Kidney (tissue), 13 donors: ENCODE measurements at regions not wholly inside any gene's neighbourhood (a gene's known extent, or its start where the extent isn't known, plus 50 kb on each side); places are given as distances from the start of the nearest gene placed in this dataset.

Experiments
- DNase-seq, 5 donors: peaks; one replicate each; pipeline ENCODE4 v3.0.0-alpha.2; 2013 to 2020
- FAIRE-seq: peaks from 2 replicates; lab custom pipeline; 2012; peaks lifted over from hg19 to GRCh38; lab: Jason Lieb, UNC
- H3K27ac ChIP-seq, 2 donors: one replicate each; pipeline ENCODE4 v1.7.0; 2013; ENCODE audit warnings: low read depth in 2 of 2, low read length in 2 of 2, inconsistent platforms in 1 of 2
- H3K27me3 ChIP-seq: one replicate; pipeline ENCODE4 v1.7.1; 2013; ENCODE audit warnings: low read length, inconsistent platforms; ENCODE audit not compliant: control insufficient read depth, insufficient read depth
- H3K36me3 ChIP-seq, 3 donors: one replicate each; pipeline versions ENCODE4 v1.7.0 to v1.7.1; 2013; ENCODE audit warnings: low read length in 3 of 3, control low read depth in 1 of 3, inconsistent platforms in 1 of 3; ENCODE audit not compliant: insufficient read depth in 3 of 3, control insufficient read depth in 2 of 3
- H3K4me1 ChIP-seq, 3 donors: one replicate each; pipeline versions ENCODE4 v1.7.0 to v1.7.1; 2013; ENCODE audit warnings: low read length in 3 of 3, inconsistent platforms in 1 of 3, low read depth in 1 of 3; ENCODE audit not compliant: control insufficient read depth in 2 of 3, insufficient read depth in 2 of 3
- H3K4me3 ChIP-seq, 3 donors: one replicate each; pipeline versions ENCODE4 v1.7.0 to v1.8.1; 2013; ENCODE audit warnings: low read length in 3 of 3, control low read depth in 1 of 3, inconsistent platforms in 1 of 3
- H3K9ac ChIP-seq, 3 donors: one replicate each; pipeline versions ENCODE4 v1.7.0 to v1.7.1; 2013; ENCODE audit warnings: low read length in 3 of 3, control low read depth in 1 of 3, inconsistent platforms in 1 of 3
- H3K9me3 ChIP-seq, 3 donors: one replicate each; pipeline versions ENCODE4 v1.7.0 to v1.7.1; 2013; ENCODE audit warnings: low read length in 3 of 3, control low read depth in 1 of 3, inconsistent platforms in 1 of 3; ENCODE audit not compliant: control insufficient read depth in 2 of 3, insufficient read depth in 1 of 3
- intact Hi-C: fragments of 100-400 bp; cut with DNase I; formaldehyde crosslinking; loops from one replicate; pipeline ENCODE4 v1.11.1; 2022
- TF ChIP-seq, protein P1 (sequence below): IDR thresholded peaks from 3 replicates; pipeline ENCODE4 v1.5.1; 2012; ENCODE audit warnings: mild to moderate bottlenecking, moderate library complexity, borderline replicate concordance; ENCODE audit not compliant: insufficient read depth; ENCODE audit errors: extremely low read depth
- donor health status: control.
- donor health status: control.
- donor health status: control.
- donor health status: control.
- donor health status: control.
- donor health status: DM: yes; HTN: yes; CAD: no.
- donor health status: Normal renal cell carcinoma (clear cell type).

DNA sequence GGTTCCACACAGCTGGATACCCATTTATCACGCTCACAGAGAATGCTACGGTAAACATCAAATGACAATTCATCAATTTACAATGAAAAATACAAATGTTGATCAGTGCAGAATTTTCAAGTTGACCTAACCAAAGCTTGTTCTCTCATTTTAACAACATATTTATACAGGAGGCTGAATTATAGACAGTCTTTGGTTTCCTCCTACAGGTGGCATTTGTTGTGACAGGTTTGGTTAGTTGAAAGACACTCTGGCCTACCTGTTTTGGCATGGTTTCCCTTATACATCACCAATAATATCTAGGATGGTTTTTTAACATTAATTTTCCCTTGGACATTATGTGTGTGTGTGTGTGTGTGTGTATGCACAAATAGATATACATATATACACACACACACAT is 642.5 kb upstream of the MMS22L start:
- no peak overlapping the region for H3K9ac ChIP-seq
- no peaks in the 10 kb centered on the region for H3K4me1 ChIP-seq
- H3K9me3 ChIP-seq: no peaks in the 10 kb centered on the region
- no peak overlapping the region for H3K4me3 ChIP-seq
- H3K36me3 ChIP-seq: no peaks in the 10 kb centered on the region
- TF ChIP-seq, protein P1, sequence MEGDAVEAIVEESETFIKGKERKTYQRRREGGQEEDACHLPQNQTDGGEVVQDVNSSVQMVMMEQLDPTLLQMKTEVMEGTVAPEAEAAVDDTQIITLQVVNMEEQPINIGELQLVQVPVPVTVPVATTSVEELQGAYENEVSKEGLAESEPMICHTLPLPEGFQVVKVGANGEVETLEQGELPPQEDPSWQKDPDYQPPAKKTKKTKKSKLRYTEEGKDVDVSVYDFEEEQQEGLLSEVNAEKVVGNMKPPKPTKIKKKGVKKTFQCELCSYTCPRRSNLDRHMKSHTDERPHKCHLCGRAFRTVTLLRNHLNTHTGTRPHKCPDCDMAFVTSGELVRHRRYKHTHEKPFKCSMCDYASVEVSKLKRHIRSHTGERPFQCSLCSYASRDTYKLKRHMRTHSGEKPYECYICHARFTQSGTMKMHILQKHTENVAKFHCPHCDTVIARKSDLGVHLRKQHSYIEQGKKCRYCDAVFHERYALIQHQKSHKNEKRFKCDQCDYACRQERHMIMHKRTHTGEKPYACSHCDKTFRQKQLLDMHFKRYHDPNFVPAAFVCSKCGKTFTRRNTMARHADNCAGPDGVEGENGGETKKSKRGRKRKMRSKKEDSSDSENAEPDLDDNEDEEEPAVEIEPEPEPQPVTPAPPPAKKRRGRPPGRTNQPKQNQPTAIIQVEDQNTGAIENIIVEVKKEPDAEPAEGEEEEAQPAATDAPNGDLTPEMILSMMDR: no peak
- FAIRE-seq (no peak), DNase-seq (peak in 2 of 5 donors; percentile 4 to 10)
- intact Hi-C loops: no loop called here
- H3K27ac ChIP-seq: no peak overlapping the region
- no peaks in the 10 kb centered on the region for H3K27me3 ChIP-seq

DNA sequence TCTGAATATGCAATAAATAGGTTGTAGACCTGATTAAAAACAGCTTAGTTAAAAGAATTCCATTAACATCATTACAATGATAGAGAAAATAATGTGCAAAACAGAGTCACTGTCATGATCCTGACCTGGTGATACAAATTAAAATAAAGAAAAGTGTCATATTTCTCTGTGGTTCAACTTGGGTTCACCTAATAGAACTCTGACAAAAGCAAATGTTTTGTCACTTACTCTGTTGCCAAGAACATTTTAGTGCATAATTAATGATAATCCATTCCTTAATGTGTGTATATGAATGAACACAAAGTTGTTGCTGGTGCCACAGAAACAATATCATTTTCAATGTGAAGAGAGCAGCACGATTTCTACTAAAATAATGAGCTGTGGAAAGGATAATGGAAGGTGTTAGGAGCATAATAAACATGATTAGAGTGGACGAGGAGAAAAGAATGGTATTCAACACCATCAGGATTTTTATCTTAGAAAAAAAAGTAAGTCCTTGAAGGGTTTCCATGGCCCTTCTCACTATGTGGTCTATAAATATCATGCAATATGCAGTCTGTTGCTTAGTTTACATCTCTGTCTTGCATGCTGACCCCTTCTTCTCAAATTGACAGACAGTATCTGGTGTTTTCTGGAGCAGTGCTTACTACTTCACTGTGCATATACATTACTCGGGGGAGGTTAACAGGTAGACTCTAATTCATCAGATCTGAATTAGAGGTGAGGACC is 656.6 kb upstream of the MMS22L start:
- no peak overlapping the region for H3K4me3 ChIP-seq
- no peak for FAIRE-seq

DNA sequence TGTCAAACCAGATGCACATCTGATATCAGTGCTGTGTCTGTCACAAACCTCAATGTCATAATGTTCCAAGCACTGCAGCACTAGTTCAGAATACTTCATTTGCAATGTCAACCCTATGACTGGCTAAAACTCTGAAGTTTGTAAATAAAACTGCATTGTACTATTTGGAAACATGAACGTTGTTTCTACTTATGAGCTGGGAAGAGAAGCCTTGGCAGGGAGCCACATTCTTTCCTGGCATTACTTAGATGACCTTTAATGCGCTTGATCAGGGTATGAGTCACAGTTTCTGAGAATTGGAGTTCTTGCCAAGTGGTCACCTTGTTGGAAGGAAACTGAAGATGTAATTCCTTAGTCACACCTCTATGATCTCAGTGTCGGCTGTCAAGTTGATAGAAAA is 664.8 kb upstream of the MMS22L start:
- Histone ChIP-seq H3K4me1 (no peaks in the 10 kb centered on the region), H3K27ac (no peak overlapping the region), H3K9ac (no peak overlapping the region), H3K4me3 (no peak overlapping the region), H3K36me3 (no peaks in the 10 kb centered on the region), H3K9me3 (no peaks in the 10 kb centered on the region), H3K27me3 (no peaks in the 10 kb centered on the region)
- intact Hi-C loops: no loop called here
- FAIRE-seq (peak; percentile 87), DNase-seq (peak in 3 of 5 donors; percentile 20 to 41 (median 33))
- TF ChIP-seq, protein P1: no peak

More for the DNA sequence above, 656.6 kb upstream of the MMS22L start:
- Histone ChIP-seq H3K9me3 (no peaks in the 10 kb centered on the region), H3K36me3 (no peaks in the 10 kb centered on the region), H3K27ac (no peak overlapping the region), H3K4me1 (no peaks in the 10 kb centered on the region), H3K9ac (no peak overlapping the region), H3K27me3 (no peaks in the 10 kb centered on the region)
- TF ChIP-seq, protein P1: no peak
- intact Hi-C loops: no loop called here
- no peak for DNase-seq
